WTC11 (cell line): ENCODE measurements at regions not wholly inside any gene's neighbourhood (a gene's known extent, or its start where the extent isn't known, plus 50 kb on each side); places are given as distances from the start of the nearest gene placed in this dataset.

Experiments
- ATAC-seq: fragments of 200-7000 bp; cut with Tn5 transposase; 2 replicates; pipeline ENCODE4 v1.10.0; 2021; ENCODE audit warnings: mild to moderate bottlenecking, moderate library complexity
- CTCF ChIA-PET: fragments of 300-600 bp; sonication (Branson Sonifier 250); formaldehyde crosslinking; loops from one replicate; lab custom pipeline; 2021; ENCODE audit warnings: antibody characterized with exemption; lab: Charles Lee
- POLR2A ChIA-PET: fragments of 350-600 bp; sonication (Branson Sonifier 250); formaldehyde crosslinking; loops from one replicate; lab custom pipeline; 2021; ENCODE audit warnings: antibody characterized with exemption; lab: Charles Lee
- DNase-seq: peaks from one replicate; pipeline ENCODE4 v3.0.0; 2021; ENCODE audit warnings: low spot score
- H3K27ac Mint-ChIP-seq: 2 replicates; pipeline ENCODE4 v1.8.0; 2021; ENCODE audit warnings: mixed read lengths
- H3K27me3 Mint-ChIP-seq: 2 replicates; pipeline ENCODE4 v1.8.0; 2021; ENCODE audit warnings: low read depth, mild to moderate bottlenecking, moderate library complexity, mixed read lengths
- H3K36me3 Mint-ChIP-seq: 2 replicates; pipeline ENCODE4 v1.8.0; 2021; ENCODE audit warnings: mixed read lengths
- H3K4me1 Mint-ChIP-seq: 2 replicates; pipeline ENCODE4 v1.8.0; 2022; ENCODE audit warnings: mixed read lengths
- H3K4me3 Mint-ChIP-seq: 2 replicates; pipeline ENCODE4 v1.8.0; 2021; ENCODE audit warnings: mild to moderate bottlenecking, moderate library complexity, mixed read lengths
- H3K9me3 Mint-ChIP-seq: 2 replicates; pipeline ENCODE4 v1.8.0; 2021; ENCODE audit warnings: mixed read lengths
- CDX4 ChIP-seq: fragments of 250-450 bp; sonication (Bioruptor Pico); IDR thresholded peaks from 2 replicates; pipeline ENCODE4 v1.9.0; 2021; ENCODE audit warnings: moderate library complexity, mild to moderate bottlenecking, inconsistent platforms, borderline replicate concordance
- CREB1 ChIP-seq: sonication (generic); formaldehyde crosslinking; IDR thresholded peaks from 2 replicates; pipeline ENCODE4 v1.8.0; 2023; ENCODE audit warnings: mild to moderate bottlenecking, missing genetic modification reagents
- ERG ChIP-seq: fragments of 250-450 bp; sonication (Bioruptor Pico); IDR thresholded peaks from 2 replicates; pipeline ENCODE4 v1.8.0; 2021; ENCODE audit warnings: mild to moderate bottlenecking
- FOXP1 ChIP-seq: sonication (generic); formaldehyde crosslinking; IDR thresholded peaks from 2 replicates; pipeline ENCODE4 v1.8.0; 2022; ENCODE audit warnings: missing genetic modification reagents, mild to moderate bottlenecking, moderate library complexity, borderline replicate concordance
- HMGXB4 ChIP-seq: sonication (generic); formaldehyde crosslinking; IDR thresholded peaks from 2 replicates; pipeline ENCODE4 v1.8.1; 2023; ENCODE audit warnings: mild to moderate bottlenecking, moderate library complexity, missing genetic modification reagents
- IRF1 ChIP-seq: sonication (generic); formaldehyde crosslinking; IDR thresholded peaks from 2 replicates; pipeline ENCODE4 v1.8.0; 2023; ENCODE audit warnings: missing genetic modification reagents
- IRF2 ChIP-seq: sonication (generic); formaldehyde crosslinking; IDR thresholded peaks from 2 replicates; pipeline ENCODE4 v1.8.0; 2022; ENCODE audit warnings: low read depth, missing genetic modification reagents, borderline replicate concordance
- PRDM15 ChIP-seq: sonication (generic); formaldehyde crosslinking; IDR thresholded peaks from 2 replicates; pipeline ENCODE4 v1.8.0; 2022; ENCODE audit warnings: missing genetic modification reagents
- SMAD3 ChIP-seq: sonication (generic); formaldehyde crosslinking; IDR thresholded peaks from 2 replicates; pipeline ENCODE4 v1.8.0; 2022; ENCODE audit warnings: missing genetic modification reagents, mild to moderate bottlenecking, borderline replicate concordance
- SMAD4 ChIP-seq: sonication (generic); formaldehyde crosslinking; IDR thresholded peaks from 2 replicates; pipeline ENCODE4 v1.8.0; 2022; ENCODE audit warnings: mild to moderate bottlenecking, missing genetic modification reagents
- SP1 ChIP-seq: sonication (generic); formaldehyde crosslinking; conservative IDR thresholded peaks from 2 replicates; pipeline ENCODE4 v1.8.1; 2022; ENCODE audit warnings: missing genetic modification reagents
- STAT6 ChIP-seq: sonication (generic); formaldehyde crosslinking; conservative IDR thresholded peaks from 2 replicates; pipeline ENCODE4 v1.8.1; 2023; ENCODE audit warnings: mild to moderate bottlenecking, low read depth, missing genetic modification reagents, moderate library complexity
- TEAD1 ChIP-seq: sonication (generic); formaldehyde crosslinking; IDR thresholded peaks from 2 replicates; pipeline ENCODE4 v1.8.0; 2022; ENCODE audit warnings: mild to moderate bottlenecking, missing genetic modification reagents
- USF1 ChIP-seq: sonication (generic); formaldehyde crosslinking; IDR thresholded peaks from 2 replicates; pipeline ENCODE4 v1.8.0; 2022; ENCODE audit warnings: mild to moderate bottlenecking, missing genetic modification reagents
- ZNF121 ChIP-seq: sonication (generic); formaldehyde crosslinking; IDR thresholded peaks from 2 replicates; pipeline ENCODE4 v1.8.0; 2023; ENCODE audit warnings: missing genetic modification reagents
- ZNF138 ChIP-seq: sonication (generic); formaldehyde crosslinking; conservative IDR thresholded peaks from 2 replicates; pipeline ENCODE4 v1.8.1; 2022; ENCODE audit warnings: mild to moderate bottlenecking, moderate library complexity, missing genetic modification reagents
- ZNF416 ChIP-seq: fragments of 250-450 bp; sonication (Bioruptor Pico); IDR thresholded peaks from 2 replicates; pipeline ENCODE4 v1.9.0; 2021; ENCODE audit warnings: mild to moderate bottlenecking, inconsistent platforms
- ZSCAN18 ChIP-seq: fragments of 250-450 bp; sonication (Bioruptor Pico); IDR thresholded peaks from 2 replicates; pipeline ENCODE4 v2.1.2; 2022; ENCODE audit warnings: mild to moderate bottlenecking, moderate library complexity

- no peak for TF ChIP-seq STAT6
- TF ChIP-seq SMAD4 (CRISPR knock-in tag), result no peak
- no peak for TF ChIP-seq CDX4 (CRISPR knock-in tag)
- no peak for TF ChIP-seq PRDM15 (CRISPR knock-in tag)
- no peak for TF ChIP-seq CREB1 (CRISPR knock-in tag)
- no peak for TF ChIP-seq SP1
- no peak for TF ChIP-seq ZSCAN18 (CRISPR knock-in tag)
- TF ChIP-seq IRF1 (CRISPR knock-in tag), result no peak
Measured at GRCh38 chr9:13645557-13645956, 366.1 kb upstream of the MPDZ start (continued).

- no peak for TF ChIP-seq FOXP1 (CRISPR knock-in tag)
- ATAC-seq (no peak), DNase-seq (no peak)
- Mint-ChIP-seq H3K36me3 (0 out of 2 replicates have a peak, but pooled peaks cover 3% of the 10 kb centered on the region), H3K27me3 (no peaks in the 10 kb centered on the region), H3K4me3 (no peak overlapping the region), H3K4me1 (no peaks in the 10 kb centered on the region; the same call in 1 of the 2 replicates), H3K27ac (no peak overlapping the region), H3K9me3 (peaks cover 31% of the 10 kb centered on the region)
- CTCF ChIA-PET, result no interaction called here
- POLR2A ChIA-PET, result no interaction called here
Measured at GRCh38 chr9:13644675-13645074, 365.2 kb upstream of the MPDZ start.

- Mint-ChIP-seq H3K36me3 (peaks cover 8% of the 10 kb centered on the region), H3K9me3 (peaks cover 33% of the 10 kb centered on the region), H3K27me3 (no peaks in the 10 kb centered on the region), H3K4me3 (no peak overlapping the region)
- ChIA-PET POLR2A (no interaction called here), CTCF (no interaction called here)
- no peak for DNase-seq
- TF ChIP-seq ZNF121 (CRISPR knock-in tag), result no peak
- no peak for TF ChIP-seq SMAD3 (CRISPR knock-in tag)
- TF ChIP-seq, all 79 proteins: peak for 0
- H3K27ac Mint-ChIP-seq, result no peak overlapping the region
- H3K4me1 Mint-ChIP-seq, result peaks cover 5% of the 10 kb centered on the region
- ATAC-seq, result no peak
Measured at GRCh38 chr9:13642646-13643045, 363.2 kb upstream of the MPDZ start.

- no peak for ATAC-seq
- TF ChIP-seq ERG (CRISPR knock-in tag), result no peak
- no peak for TF ChIP-seq USF1 (CRISPR knock-in tag)
- TF ChIP-seq IRF2, result no peak
- no peak for TF ChIP-seq TEAD1 (CRISPR knock-in tag)
- no peak for TF ChIP-seq SMAD4 (CRISPR knock-in tag)
- TF ChIP-seq HMGXB4, result no peak
- no peak for TF ChIP-seq ZNF138 (CRISPR knock-in tag)
- no peak for TF ChIP-seq ZNF416 (CRISPR knock-in tag)
- TF ChIP-seq SP1, result no peak
Measured at GRCh38 chr9:13629067-13629466, 349.6 kb upstream of the MPDZ start.

More at GRCh38 chr9:13629067-13629466, 349.6 kb upstream of the MPDZ start:
- ChIA-PET CTCF (no interaction called here), POLR2A (no interaction called here)
- Mint-ChIP-seq H3K36me3 (peaks cover 3% of the 10 kb centered on the region; the same call in 1 of the 2 replicates), H3K9me3 (0 out of 2 replicates have a peak, but pooled peaks cover 4% of the 10 kb centered on the region), H3K4me3 (no peak overlapping the region), H3K4me1 (no peaks in the 10 kb centered on the region), H3K27ac (no peak overlapping the region), H3K27me3 (no peaks in the 10 kb centered on the region)
- DNase-seq, result no peak
